ENCODE measurements at regions not wholly inside any gene's neighbourhood (a gene's known extent, or its start where the extent isn't known, plus 50 kb on each side); places are given as distances from the start of the nearest gene placed in this dataset.
A peak's percentile ranks its signal among the peaks of the same experiment; 100 is the strongest.

DNA sequence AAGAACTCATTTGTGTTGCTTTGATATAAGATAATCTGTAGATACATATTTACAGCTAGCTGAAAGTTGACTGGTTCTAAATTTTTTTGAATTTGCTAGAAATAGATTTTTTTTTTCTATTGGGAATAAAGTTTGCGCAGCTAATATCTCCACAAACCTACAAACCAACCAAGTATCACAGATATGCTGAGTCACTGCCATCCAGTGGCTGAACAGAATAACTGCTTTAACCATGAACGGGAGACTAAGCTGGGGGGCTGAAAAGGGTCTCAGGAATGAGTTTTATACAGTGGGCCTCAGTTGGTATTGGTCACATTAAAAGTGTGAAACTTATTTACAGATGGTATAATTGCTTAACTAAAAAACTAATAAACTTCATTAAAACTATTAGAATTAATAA is 326.7 kb upstream of the CNR1 start:
- TF ChIP-seq, protein P1, sequence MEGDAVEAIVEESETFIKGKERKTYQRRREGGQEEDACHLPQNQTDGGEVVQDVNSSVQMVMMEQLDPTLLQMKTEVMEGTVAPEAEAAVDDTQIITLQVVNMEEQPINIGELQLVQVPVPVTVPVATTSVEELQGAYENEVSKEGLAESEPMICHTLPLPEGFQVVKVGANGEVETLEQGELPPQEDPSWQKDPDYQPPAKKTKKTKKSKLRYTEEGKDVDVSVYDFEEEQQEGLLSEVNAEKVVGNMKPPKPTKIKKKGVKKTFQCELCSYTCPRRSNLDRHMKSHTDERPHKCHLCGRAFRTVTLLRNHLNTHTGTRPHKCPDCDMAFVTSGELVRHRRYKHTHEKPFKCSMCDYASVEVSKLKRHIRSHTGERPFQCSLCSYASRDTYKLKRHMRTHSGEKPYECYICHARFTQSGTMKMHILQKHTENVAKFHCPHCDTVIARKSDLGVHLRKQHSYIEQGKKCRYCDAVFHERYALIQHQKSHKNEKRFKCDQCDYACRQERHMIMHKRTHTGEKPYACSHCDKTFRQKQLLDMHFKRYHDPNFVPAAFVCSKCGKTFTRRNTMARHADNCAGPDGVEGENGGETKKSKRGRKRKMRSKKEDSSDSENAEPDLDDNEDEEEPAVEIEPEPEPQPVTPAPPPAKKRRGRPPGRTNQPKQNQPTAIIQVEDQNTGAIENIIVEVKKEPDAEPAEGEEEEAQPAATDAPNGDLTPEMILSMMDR (IDR thresholded peaks at IDR 0.05; ENCODE audit: insufficient read depth, low read depth, low read length, missing control alignments): no peak
- peak; percentile 18 for DNase-seq (ENCODE audit: low read depth)
- H3K4me3 ChIP-seq (ENCODE audit: low read depth, low read length): no peak overlapping the region

DNA sequence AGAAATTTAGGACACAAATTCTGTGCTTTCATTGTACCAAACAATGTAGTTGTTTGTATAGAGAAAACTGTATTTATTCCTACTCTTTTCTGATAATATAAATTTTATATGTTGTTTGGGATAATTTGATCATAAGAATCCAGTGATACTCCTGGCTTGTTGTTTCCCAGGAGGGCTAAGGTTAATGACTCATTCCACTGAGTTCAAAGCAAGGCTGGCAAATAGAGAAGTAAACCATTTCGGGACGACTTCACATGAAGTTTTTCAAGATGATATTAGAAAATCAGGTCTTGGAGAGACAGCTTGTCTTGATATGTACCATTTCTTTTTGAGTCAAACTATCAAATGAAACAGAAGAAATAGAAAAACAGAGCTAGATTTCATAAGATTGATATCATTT is 326.1 kb upstream of the CNR1 start:
- H3K4me3 ChIP-seq (ENCODE audit: low read depth, low read length): no peak overlapping the region
- no peak for DNase-seq (ENCODE audit: low read depth)
- TF ChIP-seq, protein P1 (IDR thresholded peaks at IDR 0.05; ENCODE audit: insufficient read depth, low read depth, low read length, missing control alignments): no peak

DNA sequence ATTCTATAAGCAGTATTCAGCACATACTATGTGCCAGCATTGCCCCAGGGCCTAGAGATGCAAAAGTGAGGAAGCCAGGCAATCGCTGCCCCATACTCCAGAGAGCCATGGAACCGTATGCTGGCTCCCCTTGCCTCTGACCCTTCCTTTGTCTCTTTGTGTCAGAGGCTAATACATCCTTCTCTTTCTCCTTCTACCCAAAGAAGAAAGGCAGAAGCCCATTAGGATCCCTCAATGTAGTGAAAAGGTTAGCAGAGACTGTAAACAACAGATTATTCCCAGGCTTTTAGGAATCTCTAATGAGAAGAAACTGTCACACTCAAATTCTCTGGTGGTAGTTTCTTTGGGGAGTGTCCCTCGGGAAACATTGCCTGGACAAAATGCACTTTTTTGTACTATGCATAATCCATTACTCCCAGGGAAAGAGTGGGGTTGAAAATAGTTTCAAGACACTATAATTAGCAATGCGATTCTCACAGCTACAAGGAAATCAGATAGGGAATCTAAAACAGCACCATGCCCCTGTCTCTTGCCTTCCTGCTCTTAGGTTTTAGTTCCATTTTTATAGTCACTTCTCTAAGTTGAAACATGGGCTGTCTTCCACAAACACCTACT is 325.2 kb upstream of the CNR1 start:
- no peak overlapping the region for H3K4me3 ChIP-seq (ENCODE audit: low read depth, low read length)
- no peak for DNase-seq (ENCODE audit: low read depth)
- TF ChIP-seq, protein P1 (IDR thresholded peaks at IDR 0.05; ENCODE audit: insufficient read depth, low read depth, low read length, missing control alignments): no peak

DNA sequence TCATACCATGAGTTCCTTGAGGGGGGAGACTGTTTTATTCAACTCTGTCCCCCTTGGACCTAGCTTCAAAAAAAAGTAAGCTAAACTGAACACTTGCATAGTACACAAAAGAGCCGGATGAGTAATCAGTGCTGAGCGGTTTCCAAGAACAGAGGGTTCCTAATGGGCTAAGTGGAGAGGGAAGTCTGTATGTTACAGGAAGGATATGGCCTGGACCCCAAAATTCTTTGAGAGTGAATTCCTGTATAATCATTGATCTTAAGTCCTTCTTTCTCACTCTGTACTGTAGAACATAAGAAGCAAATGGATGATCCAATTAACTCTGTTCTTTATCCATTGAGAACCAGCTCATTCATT is 324.7 kb upstream of the CNR1 start:
- DNase-seq (ENCODE audit: low read depth): no peak
- no peak overlapping the region for H3K4me3 ChIP-seq (ENCODE audit: low read depth, low read length)
- TF ChIP-seq, protein P1 (IDR thresholded peaks at IDR 0.05; ENCODE audit: insufficient read depth, low read depth, low read length, missing control alignments): no peak

DNA sequence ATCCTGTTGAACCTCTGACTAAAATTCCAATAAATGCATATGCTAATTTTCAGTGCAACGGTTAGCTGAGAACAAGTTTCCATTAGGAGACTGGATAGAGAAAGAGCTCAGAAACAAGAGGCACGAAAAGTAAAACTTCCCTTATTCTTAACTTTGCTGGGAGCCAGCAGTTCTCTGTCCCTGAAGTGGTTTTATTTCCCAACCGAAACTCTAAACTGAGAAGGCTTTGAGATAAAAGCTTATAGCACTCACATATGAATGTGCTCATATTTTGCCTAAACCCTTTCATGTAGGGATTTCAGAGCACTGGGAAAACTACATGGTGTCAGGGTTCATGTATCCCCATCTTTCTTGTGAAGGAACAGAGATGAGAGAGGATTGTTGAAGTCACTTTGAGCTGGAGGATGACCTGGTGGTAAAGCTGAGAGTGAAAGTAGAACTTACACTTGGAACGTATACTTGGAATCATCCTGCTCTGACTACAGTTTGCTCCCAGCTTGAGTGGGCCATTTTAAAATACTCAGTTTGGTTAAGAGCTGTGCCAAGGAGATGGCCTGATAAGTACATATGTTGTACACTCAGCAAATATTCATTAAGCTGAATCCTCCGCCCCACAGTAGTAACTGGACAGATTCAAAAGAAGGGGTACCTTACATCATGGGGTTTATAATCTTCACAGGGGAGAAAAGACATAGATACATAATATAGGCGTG is 324.2 kb upstream of the CNR1 start:
- TF ChIP-seq, protein P1 (IDR thresholded peaks at IDR 0.05; ENCODE audit: insufficient read depth, low read depth, low read length, missing control alignments): no peak
- H3K4me3 ChIP-seq (ENCODE audit: low read depth, low read length): no peak overlapping the region
- DNase-seq (ENCODE audit: low read depth): no peak

DNA sequence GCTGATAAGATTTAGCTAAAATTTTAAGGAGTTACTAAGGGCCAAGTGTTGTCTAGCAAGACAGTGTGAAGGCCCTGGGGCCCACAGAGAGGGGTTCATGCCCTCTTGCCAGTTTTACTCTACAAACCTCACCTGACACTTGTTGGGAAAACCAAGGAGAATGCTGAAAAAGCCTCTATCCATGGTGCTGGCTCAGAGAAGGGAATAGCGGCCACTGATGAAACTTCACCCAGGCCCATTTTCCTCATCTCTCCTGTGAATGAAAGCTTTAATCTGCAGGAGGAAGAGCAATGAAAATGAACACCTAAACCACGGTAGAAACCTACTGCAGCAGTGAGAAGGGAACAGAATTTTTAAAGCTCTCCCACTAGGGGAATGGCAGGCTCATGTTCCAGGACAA is 317.3 kb upstream of the CNR1 start:
- H3K4me3 ChIP-seq (ENCODE audit: low read depth, low read length): no peak overlapping the region
- TF ChIP-seq, protein P1 (IDR thresholded peaks at IDR 0.05; ENCODE audit: insufficient read depth, low read depth, low read length, missing control alignments): no peak
- DNase-seq (ENCODE audit: low read depth): no peak

DNA sequence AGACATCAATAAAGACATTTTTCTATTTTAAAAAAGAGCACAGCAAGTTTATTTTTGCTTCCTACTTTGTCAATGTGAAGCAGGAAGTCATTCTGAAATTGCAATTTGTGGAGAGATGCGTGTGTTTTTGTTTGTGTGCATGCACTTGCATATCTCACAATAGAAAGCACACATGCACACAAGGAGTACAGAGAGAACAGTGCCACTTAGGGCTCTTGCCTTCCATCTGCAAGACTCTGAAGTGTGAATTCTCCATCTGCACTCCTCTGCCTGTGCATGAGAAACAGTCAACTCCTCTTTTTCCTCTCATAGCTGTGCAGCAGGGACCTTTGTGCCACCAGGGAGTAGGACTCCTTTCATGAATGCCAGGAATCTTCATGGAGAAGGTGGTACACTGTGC is 316.3 kb upstream of the CNR1 start:
- H3K4me3 ChIP-seq (ENCODE audit: low read depth, low read length): no peak overlapping the region
- TF ChIP-seq, protein P1 (IDR thresholded peaks at IDR 0.05; ENCODE audit: insufficient read depth, low read depth, low read length, missing control alignments): no peak
- DNase-seq (ENCODE audit: low read depth): no peak
